ENCODE measurements at regions not wholly inside any gene's neighbourhood (a gene's known extent, or its start where the extent isn't known, plus 50 kb on each side); places are given as distances from the start of the nearest gene placed in this dataset.

GRCh38 chr5:96155147-96155546 lies 193.5 kb upstream of the ELL2 start:
- Histone ChIP-seq H3F3A (replicated peaks; ENCODE audit: insufficient read depth) (no peaks in the 10 kb centered on the region), H3K9me2 (no peaks in the 10 kb centered on the region), H3K9me3 (no peaks in the 10 kb centered on the region), H3K9ac (no peak overlapping the region), H2AFZ (ENCODE audit: low read depth) (no peak overlapping the region), H3K4me3 (ENCODE audit: low read depth in 2 of 2, low read length in 1 of 2) (no peak overlapping the region), H4K20me1 (ENCODE audit: insufficient read depth) (no peaks in the 10 kb centered on the region), H3K4me1 (ENCODE audit: control insufficient read depth in 1 of 2, insufficient read depth in 2 of 2, low read depth in 1 of 2, low read length in 1 of 2) (no peaks in the 10 kb centered on the region), H3K4me2 (no peak overlapping the region), H3K36me3 (replicated peaks in 1 of 2; ENCODE audit: control insufficient read depth in 1 of 2, insufficient read depth in 2 of 2, low read length in 1 of 2) (no peaks in the 10 kb centered on the region), H3K27ac (ENCODE audit: low read depth in 2 of 2, low read length in 1 of 2) (no peak overlapping the region), H3K79me2 (ENCODE audit: insufficient read depth) (no peaks in the 10 kb centered on the region), H3K27me3 (ENCODE audit: insufficient read depth) (no peaks in the 10 kb centered on the region)
- WGBS (ENCODE audit: low lambda C conversion rate): 93% methylated on average over 2 of the region's 2 CpGs
- TF ChIP-seq TEAD4 (IDR thresholded peaks at IDR 0.05; ENCODE audit: borderline replicate concordance, insufficient read depth) (no peak), POLR2AphosphoS5 (IDR thresholded peaks at IDR 0.05; ENCODE audit: low read depth, low read length) (no peak), SIN3A (IDR thresholded peaks at IDR 0.05; ENCODE audit: borderline replicate concordance, low read depth, low read length) (no peak), RAD21 (IDR thresholded peaks at IDR 0.05; ENCODE audit: low read length) (no peak), RFX5 (IDR thresholded peaks at IDR 0.05; ENCODE audit: low read length) (no peak), EZH2phosphoT487 (IDR thresholded peaks at IDR 0.05; ENCODE audit: borderline replicate concordance, low read depth) (no peak), FOSL2 (IDR thresholded peaks at IDR 0.05; ENCODE audit: borderline replicate concordance, low read depth) (no peak)
- TF ChIP-seq, protein P1, sequence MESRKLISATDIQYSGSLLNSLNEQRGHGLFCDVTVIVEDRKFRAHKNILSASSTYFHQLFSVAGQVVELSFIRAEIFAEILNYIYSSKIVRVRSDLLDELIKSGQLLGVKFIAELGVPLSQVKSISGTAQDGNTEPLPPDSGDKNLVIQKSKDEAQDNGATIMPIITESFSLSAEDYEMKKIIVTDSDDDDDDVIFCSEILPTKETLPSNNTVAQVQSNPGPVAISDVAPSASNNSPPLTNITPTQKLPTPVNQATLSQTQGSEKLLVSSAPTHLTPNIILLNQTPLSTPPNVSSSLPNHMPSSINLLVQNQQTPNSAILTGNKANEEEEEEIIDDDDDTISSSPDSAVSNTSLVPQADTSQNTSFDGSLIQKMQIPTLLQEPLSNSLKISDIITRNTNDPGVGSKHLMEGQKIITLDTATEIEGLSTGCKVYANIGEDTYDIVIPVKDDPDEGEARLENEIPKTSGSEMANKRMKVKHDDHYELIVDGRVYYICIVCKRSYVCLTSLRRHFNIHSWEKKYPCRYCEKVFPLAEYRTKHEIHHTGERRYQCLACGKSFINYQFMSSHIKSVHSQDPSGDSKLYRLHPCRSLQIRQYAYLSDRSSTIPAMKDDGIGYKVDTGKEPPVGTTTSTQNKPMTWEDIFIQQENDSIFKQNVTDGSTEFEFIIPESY (IDR thresholded peaks at IDR 0.05; ENCODE audit: borderline replicate concordance, low read depth): no peak
- DNase-seq: no peak
- ChIA-PET POLR2A (no interaction called here), CTCF (no interaction called here)

DNA sequence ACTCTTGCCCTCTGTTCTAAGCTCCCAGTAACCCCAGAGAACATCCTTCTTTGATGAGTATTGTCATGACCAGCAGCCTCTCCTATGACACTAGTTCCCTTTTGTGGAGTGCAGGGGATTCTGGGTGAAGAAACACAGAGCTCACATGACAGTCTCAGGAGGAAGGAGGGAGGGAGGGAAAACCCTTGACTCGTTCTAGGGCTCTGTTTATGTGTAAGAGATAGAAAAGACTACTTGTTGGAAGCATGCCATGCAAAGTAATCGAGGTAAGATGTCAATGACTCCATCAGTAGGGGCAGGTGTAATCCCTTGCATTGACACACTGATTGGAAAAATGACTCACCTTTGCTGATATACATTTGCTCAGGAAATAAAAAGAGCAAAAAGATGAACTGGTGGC lies 190.2 kb upstream of the ELL2 start:
- no peaks in the 10 kb centered on the region for H4K20me1 ChIP-seq (ENCODE audit: insufficient read depth)
- ChIA-PET POLR2A (no interaction called here), CTCF (interaction anchor here (1.2 kb wide), 1 partner anchor 11 kb away, joined by 4 read pairs; no protein-coding TSS in a partner anchor)
- no peaks in the 10 kb centered on the region for H3K79me2 ChIP-seq (ENCODE audit: insufficient read depth)
- no peaks in the 10 kb centered on the region for H3K4me1 ChIP-seq (ENCODE audit: control insufficient read depth in 1 of 2, insufficient read depth in 2 of 2, low read depth in 1 of 2, low read length in 1 of 2)
- no peaks in the 10 kb centered on the region for H3F3A ChIP-seq (replicated peaks; ENCODE audit: insufficient read depth)
- no peak overlapping the region for H3K4me3 ChIP-seq (ENCODE audit: low read depth in 2 of 2, low read length in 1 of 2)
- H3K27ac ChIP-seq (ENCODE audit: low read depth in 2 of 2, low read length in 1 of 2): no peak overlapping the region
- WGBS (ENCODE audit: low lambda C conversion rate): 52% methylated on average over 2 of the region's 2 CpGs
- H3K4me2 ChIP-seq: no peak overlapping the region
- H3K9me2 ChIP-seq: no peaks in the 10 kb centered on the region
- no peak for DNase-seq
- no peak overlapping the region for H3K9ac ChIP-seq
- H3K36me3 ChIP-seq (replicated peaks in 1 of 2; ENCODE audit: control insufficient read depth in 1 of 2, insufficient read depth in 2 of 2, low read length in 1 of 2): no peaks in the 10 kb centered on the region
- no peak overlapping the region for H2AFZ ChIP-seq (ENCODE audit: low read depth)
- no peaks in the 10 kb centered on the region for H3K9me3 ChIP-seq
- H3K27me3 ChIP-seq (ENCODE audit: insufficient read depth): no peaks in the 10 kb centered on the region
- no peak for TF ChIP-seq GATA2 (CRISPR knock-in tag; IDR thresholded peaks at IDR 0.05)
- no peak for TF ChIP-seq ELF1 (IDR thresholded peaks at IDR 0.05)
- TF ChIP-seq, protein P1 (IDR thresholded peaks at IDR 0.05; ENCODE audit: borderline replicate concordance, low read depth): no peak
- no peak for TF ChIP-seq SIN3A (IDR thresholded peaks at IDR 0.05; ENCODE audit: borderline replicate concordance, low read depth, low read length)
- TF ChIP-seq, protein P2, sequence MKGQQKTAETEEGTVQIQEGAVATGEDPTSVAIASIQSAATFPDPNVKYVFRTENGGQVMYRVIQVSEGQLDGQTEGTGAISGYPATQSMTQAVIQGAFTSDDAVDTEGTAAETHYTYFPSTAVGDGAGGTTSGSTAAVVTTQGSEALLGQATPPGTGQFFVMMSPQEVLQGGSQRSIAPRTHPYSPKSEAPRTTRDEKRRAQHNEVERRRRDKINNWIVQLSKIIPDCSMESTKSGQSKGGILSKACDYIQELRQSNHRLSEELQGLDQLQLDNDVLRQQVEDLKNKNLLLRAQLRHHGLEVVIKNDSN (IDR thresholded peaks at IDR 0.05; ENCODE audit: borderline replicate concordance, low read depth): no peak
- TF ChIP-seq, protein P3, sequence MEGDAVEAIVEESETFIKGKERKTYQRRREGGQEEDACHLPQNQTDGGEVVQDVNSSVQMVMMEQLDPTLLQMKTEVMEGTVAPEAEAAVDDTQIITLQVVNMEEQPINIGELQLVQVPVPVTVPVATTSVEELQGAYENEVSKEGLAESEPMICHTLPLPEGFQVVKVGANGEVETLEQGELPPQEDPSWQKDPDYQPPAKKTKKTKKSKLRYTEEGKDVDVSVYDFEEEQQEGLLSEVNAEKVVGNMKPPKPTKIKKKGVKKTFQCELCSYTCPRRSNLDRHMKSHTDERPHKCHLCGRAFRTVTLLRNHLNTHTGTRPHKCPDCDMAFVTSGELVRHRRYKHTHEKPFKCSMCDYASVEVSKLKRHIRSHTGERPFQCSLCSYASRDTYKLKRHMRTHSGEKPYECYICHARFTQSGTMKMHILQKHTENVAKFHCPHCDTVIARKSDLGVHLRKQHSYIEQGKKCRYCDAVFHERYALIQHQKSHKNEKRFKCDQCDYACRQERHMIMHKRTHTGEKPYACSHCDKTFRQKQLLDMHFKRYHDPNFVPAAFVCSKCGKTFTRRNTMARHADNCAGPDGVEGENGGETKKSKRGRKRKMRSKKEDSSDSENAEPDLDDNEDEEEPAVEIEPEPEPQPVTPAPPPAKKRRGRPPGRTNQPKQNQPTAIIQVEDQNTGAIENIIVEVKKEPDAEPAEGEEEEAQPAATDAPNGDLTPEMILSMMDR (IDR thresholded peaks at IDR 0.05): no peak
- TF ChIP-seq, protein P4, sequence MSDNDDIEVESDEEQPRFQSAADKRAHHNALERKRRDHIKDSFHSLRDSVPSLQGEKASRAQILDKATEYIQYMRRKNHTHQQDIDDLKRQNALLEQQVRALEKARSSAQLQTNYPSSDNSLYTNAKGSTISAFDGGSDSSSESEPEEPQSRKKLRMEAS (IDR thresholded peaks at IDR 0.05; ENCODE audit: low read depth): no peak
- TF ChIP-seq REST (IDR thresholded peaks at IDR 0.05; ENCODE audit: low read depth, low read length): no peak
- no peak for TF ChIP-seq EP300 (IDR thresholded peaks at IDR 0.05; ENCODE audit: borderline replicate concordance in 1 of 2, low read depth in 1 of 2, low read length in 1 of 2)
- no peak for TF ChIP-seq NRF1 (IDR thresholded peaks at IDR 0.05; ENCODE audit: low read depth, low read length)
- no peak for TF ChIP-seq RAD21 (IDR thresholded peaks at IDR 0.05; ENCODE audit: low read length)
- no peak for TF ChIP-seq YY1 (IDR thresholded peaks at IDR 0.05; ENCODE audit: low read depth)

Data from SK-N-SH (cell line).